HT-29 (cell line): ENCODE measurements at regions not wholly inside any gene's neighbourhood (a gene's known extent, or its start where the extent isn't known, plus 50 kb on each side); places are given as distances from the start of the nearest gene placed in this dataset. TPM values are rescaled to one million over a fixed set of nuclear protein-coding genes. Genes with fewer than 3 reads are reported as not detected.

Experiments
- DNase-seq: peaks from one replicate; pipeline ENCODE4 v3.0.0-alpha.2; 2015; ENCODE audit warnings: low spot score
- small RNA-seq: library from RNA; depleted of rRNA; stranded (forward); fragments of <200 nt; gene quantifications from one replicate; pipeline ENCODE3, GENCODE V24; 2014

DNA sequence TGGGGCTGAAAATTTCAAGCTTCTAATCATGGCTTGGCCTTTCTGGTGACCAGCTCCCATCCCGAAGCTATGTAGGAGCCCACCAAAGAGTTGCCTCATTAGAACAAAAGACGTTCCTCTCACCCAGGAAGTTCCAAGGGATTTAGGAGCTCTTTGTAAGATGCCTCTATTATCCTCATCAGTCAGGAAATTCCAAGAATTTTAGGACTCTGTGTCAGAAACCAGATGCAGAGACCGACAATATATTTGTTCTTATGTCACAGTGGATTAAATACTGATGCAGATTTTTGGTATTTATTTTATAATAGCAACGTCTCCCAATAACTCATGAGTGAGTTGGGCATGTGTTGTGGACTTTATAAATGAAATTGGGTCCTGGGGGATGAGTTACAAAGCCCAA lies 91.8 kb upstream of the SKOR2 start:
- DNase-seq = no peak

DNA sequence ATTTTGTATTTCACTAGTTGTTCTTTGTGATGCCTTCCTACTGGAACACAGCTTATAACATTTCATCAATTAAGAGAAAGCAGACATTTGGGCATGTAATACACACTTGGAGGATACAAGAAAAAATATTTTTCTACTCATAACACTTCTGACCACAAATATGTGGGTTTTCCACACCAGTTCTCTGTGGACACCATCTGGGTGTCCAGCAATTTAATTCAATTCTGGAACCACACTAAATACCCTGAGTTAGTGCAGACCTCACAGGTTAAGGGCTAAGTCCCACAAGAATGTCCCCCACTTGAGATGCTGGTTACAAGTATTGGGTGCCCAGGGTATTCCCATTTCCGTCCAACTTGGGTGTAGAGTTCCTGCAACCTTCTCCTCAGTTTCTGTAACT lies 91.1 kb upstream of the SKOR2 start:
- DNase-seq = no peak

- no peak for DNase-seq
Observed at GRCh38 chr18:47341678-47342077, 90.2 kb upstream of the SKOR2 start.

GRCh38 chr18:47334966-47335365 lies 83.5 kb upstream of the SKOR2 start:
- no peak for DNase-seq

GRCh38 chr18:47333926-47334635 lies 82.6 kb upstream of the SKOR2 start:
- DNase-seq = no peak

- DNase-seq = no peak
Observed at GRCh38 chr18:47331641-47332040, 80.2 kb upstream of the SKOR2 start.

- no peak for DNase-seq
Observed at GRCh38 chr18:47331026-47331425, 79.6 kb upstream of the SKOR2 start.

GRCh38 chr18:47323158-47323557 lies 71.7 kb upstream of the SKOR2 start:
- DNase-seq = no peak

DNA sequence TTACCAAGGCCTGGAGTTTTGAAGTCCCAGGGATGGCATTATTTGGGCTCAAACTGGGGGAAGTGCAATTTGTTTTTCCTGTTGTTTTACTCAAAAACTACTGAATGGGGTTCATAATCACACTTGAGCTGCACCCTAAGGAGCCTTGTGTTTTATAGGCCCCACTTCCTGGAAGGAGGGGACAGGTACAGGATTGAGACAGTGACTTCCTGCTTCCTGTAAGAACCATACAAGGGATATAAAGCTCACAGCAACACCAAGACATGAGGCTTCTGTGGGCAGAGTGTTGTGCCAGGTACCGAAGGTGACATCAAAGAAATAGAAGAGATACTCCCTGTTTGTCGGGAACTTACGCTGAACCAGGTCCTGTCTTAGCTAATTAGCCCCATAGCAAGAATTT lies 70.4 kb upstream of the SKOR2 start:
- DNase-seq = no peak

- no peak for DNase-seq
Observed at GRCh38 chr18:47317824-47318508, 66.5 kb upstream of the SKOR2 start.

DNA sequence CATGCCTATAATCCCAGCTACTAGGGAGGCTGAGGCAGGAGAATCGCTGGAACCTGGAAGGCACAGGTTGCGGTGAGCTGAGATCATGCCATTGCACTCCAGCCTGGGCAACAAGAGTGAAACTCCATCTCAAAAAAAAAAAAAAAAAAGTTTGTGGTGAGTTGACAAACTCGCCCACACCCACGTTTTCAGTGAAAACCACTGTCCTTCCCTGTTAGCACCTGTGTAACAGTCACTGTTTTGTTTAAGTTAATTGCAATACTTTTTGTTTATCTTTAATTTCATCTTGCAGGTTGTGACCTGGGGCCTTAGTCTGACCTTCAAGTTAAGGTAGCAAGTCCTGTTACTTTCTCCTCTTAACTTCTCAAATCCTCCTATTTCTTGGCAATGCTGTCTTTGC lies 65.5 kb upstream of the SKOR2 start:
- no peak for DNase-seq

DNA sequence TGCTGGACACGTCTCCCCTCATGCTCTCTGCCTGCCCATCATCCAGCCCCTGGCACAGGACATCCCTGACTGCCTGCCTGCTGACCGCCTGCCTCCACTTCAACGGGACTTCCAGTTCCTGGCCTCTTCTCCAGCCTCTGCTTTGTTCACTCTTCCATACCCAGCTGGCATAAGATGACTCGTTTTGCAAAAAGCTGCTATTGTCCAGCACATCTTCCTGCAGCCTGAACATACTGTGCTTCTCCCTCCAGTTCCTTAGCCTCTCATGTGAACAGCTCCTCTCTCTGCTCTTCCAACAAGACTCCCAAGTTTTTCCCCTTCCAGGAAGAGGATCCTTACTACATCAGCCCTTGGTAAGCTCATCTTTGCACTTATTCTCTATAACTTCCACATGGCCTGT lies 62.4 kb upstream of the SKOR2 start:
- DNase-seq = no peak

- DNase-seq = no peak
Observed at GRCh38 chr18:47311585-47311984, 60.1 kb upstream of the SKOR2 start.

Small RNA genes in the stretch of these regions (small RNA-seq; reads per million reads assigned to genes)
- gene MIR4527 = not detected
